Liver (tissue), 3 donors: ENCODE measurements at regions not wholly inside any gene's neighbourhood (a gene's known extent, or its start where the extent isn't known, plus 50 kb on each side); places are given as distances from the start of the nearest gene placed in this dataset.

Experiments
- ATF3 ChIP-seq: IDR thresholded peaks from 2 replicates; pipeline ENCODE4 v1.6.1; 2016; ENCODE audit warnings: antibody characterized with exemption
- EGR1 ChIP-seq, 2 donors: IDR thresholded peaks; 2 replicates each; pipeline ENCODE4 v1.6.1; 2016 to 2018; ENCODE audit warnings: antibody characterized with exemption in 2 of 2, low read depth in 2 of 2
- FOXA1 ChIP-seq: IDR thresholded peaks from 2 replicates; pipeline ENCODE4 v1.6.1; 2016; ENCODE audit warnings: antibody characterized with exemption
- GABPA ChIP-seq, 2 donors: IDR thresholded peaks in 1 of 2; conservative IDR thresholded peaks in 1 of 2; 2 replicates each; pipeline ENCODE4 v1.6.1; 2016; ENCODE audit warnings: antibody characterized with exemption in 2 of 2, mild to moderate bottlenecking in 1 of 2, moderate library complexity in 1 of 2
- JUND ChIP-seq, 2 donors: IDR thresholded peaks; 2 replicates each; pipeline ENCODE4 v1.6.1; 2016; ENCODE audit warnings: antibody characterized with exemption in 2 of 2
- REST ChIP-seq: IDR thresholded peaks from 2 replicates; pipeline ENCODE4 v1.6.1; 2016; ENCODE audit warnings: antibody characterized with exemption, mild to moderate bottlenecking
- RXRA ChIP-seq, 2 donors: IDR thresholded peaks; 2 replicates each; pipeline ENCODE4 v1.6.1; 2017 to 2018; ENCODE audit warnings: antibody characterized with exemption in 2 of 2, mild to moderate bottlenecking in 1 of 2
- SP1 ChIP-seq: IDR thresholded peaks from 2 replicates; pipeline ENCODE4 v1.6.1; 2018; ENCODE audit warnings: antibody characterized with exemption, mild to moderate bottlenecking
- TAF1 ChIP-seq: conservative IDR thresholded peaks from 2 replicates; pipeline ENCODE4 v1.6.1; 2016; ENCODE audit warnings: antibody characterized with exemption, mild to moderate bottlenecking
- YY1 ChIP-seq: IDR thresholded peaks from 2 replicates; pipeline ENCODE4 v1.6.1; 2016; ENCODE audit warnings: antibody characterized with exemption, mild to moderate bottlenecking
- TF ChIP-seq, protein P1 (sequence below): fragments of 150-350 bp; IDR thresholded peaks from 2 replicates; pipeline ENCODE4 v1.5.1; 2017; ENCODE audit warnings: improper control_type of control experiment, low read depth, low read length; ENCODE audit not compliant: missing input control
- TF ChIP-seq, protein P2 (sequence below): IDR thresholded peaks from 2 replicates; pipeline ENCODE4 v1.6.1; 2016; ENCODE audit warnings: antibody characterized with exemption
- donor health status: healthy.
- donor health status: healthy.

DNA sequence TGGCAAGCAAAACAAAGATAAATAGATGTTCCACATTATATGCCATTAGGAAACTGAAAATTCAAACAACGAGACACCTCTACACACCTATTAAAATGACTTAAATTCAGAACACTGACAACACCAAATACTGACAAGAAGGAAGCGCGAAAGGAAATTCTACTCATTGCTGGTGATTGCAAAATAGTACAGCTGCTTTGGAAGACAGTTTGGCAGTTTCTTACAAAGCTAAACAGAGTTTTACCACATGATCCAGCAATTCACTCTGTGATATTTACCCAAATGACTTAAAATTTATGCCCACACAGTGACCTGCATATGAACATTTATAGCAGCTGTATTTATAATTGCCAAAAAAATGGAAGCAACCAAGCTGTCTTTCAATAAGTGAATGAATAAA, 232.6 kb downstream of the CASP12 start:
- TF ChIP-seq, protein P1, sequence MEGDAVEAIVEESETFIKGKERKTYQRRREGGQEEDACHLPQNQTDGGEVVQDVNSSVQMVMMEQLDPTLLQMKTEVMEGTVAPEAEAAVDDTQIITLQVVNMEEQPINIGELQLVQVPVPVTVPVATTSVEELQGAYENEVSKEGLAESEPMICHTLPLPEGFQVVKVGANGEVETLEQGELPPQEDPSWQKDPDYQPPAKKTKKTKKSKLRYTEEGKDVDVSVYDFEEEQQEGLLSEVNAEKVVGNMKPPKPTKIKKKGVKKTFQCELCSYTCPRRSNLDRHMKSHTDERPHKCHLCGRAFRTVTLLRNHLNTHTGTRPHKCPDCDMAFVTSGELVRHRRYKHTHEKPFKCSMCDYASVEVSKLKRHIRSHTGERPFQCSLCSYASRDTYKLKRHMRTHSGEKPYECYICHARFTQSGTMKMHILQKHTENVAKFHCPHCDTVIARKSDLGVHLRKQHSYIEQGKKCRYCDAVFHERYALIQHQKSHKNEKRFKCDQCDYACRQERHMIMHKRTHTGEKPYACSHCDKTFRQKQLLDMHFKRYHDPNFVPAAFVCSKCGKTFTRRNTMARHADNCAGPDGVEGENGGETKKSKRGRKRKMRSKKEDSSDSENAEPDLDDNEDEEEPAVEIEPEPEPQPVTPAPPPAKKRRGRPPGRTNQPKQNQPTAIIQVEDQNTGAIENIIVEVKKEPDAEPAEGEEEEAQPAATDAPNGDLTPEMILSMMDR, result no peak
- TF ChIP-seq REST, result no peak
- TF ChIP-seq, protein P2, sequence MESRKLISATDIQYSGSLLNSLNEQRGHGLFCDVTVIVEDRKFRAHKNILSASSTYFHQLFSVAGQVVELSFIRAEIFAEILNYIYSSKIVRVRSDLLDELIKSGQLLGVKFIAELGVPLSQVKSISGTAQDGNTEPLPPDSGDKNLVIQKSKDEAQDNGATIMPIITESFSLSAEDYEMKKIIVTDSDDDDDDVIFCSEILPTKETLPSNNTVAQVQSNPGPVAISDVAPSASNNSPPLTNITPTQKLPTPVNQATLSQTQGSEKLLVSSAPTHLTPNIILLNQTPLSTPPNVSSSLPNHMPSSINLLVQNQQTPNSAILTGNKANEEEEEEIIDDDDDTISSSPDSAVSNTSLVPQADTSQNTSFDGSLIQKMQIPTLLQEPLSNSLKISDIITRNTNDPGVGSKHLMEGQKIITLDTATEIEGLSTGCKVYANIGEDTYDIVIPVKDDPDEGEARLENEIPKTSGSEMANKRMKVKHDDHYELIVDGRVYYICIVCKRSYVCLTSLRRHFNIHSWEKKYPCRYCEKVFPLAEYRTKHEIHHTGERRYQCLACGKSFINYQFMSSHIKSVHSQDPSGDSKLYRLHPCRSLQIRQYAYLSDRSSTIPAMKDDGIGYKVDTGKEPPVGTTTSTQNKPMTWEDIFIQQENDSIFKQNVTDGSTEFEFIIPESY, result no peak
- no peak for TF ChIP-seq FOXA1
- no peak for TF ChIP-seq RXRA (IDR thresholded peaks at IDR 0.05)
- no peak for TF ChIP-seq EGR1 (IDR thresholded peaks at IDR 0.05; ENCODE audit: low read depth in 2 of 2)
- TF ChIP-seq YY1, result no peak
- TF ChIP-seq ATF3, result no peak
- TF ChIP-seq GABPA (IDR thresholded peaks at IDR 0.05 in 1 of 2, conservative IDR thresholded peaks at IDR 0.05 in 1 of 2), result no peak
- no peak for TF ChIP-seq SP1
- no peak for TF ChIP-seq TAF1
- TF ChIP-seq JUND (IDR thresholded peaks at IDR 0.05), result no peak
